ENCODE measurements at regions not wholly inside any gene's neighbourhood (a gene's known extent, or its start where the extent isn't known, plus 50 kb on each side); places are given as distances from the start of the nearest gene placed in this dataset.
"Not testable (repeated sequence)": the region's sequence is repeated elsewhere in the genome, so short reads cannot be mapped to it uniquely, and the experiment has no call there.

GRCh38 chr9:7309051-7309450, 490.5 kb downstream of the DMAC1 start:
- DNase-seq (ENCODE audit: low read depth in 1 of 2, low spot score in 1 of 2) = not testable (repeated sequence)

GRCh38 chr9:7305677-7306076, 493.9 kb downstream of the DMAC1 start:
- DNase-seq (ENCODE audit: low read depth in 1 of 2, low spot score in 1 of 2) = no peak

- no peak for DNase-seq (ENCODE audit: low read depth in 1 of 2, low spot score in 1 of 2)
Measured at GRCh38 chr9:7304627-7304995, 495.0 kb downstream of the DMAC1 start.

GRCh38 chr9:7303907-7304626, 495.5 kb downstream of the DMAC1 start:
- no peak for DNase-seq (ENCODE audit: low read depth in 1 of 2, low spot score in 1 of 2)

GRCh38 chr9:7300484-7300883, 499.1 kb downstream of the DMAC1 start:
- no peak for DNase-seq (ENCODE audit: low read depth in 1 of 2, low spot score in 1 of 2)

- no peak for DNase-seq (ENCODE audit: low read depth in 1 of 2, low spot score in 1 of 2)
Measured at GRCh38 chr9:7298123-7298522, 501.5 kb downstream of the DMAC1 start.

GRCh38 chr9:7297521-7297920, 502.1 kb downstream of the DMAC1 start:
- DNase-seq (ENCODE audit: low read depth in 1 of 2, low spot score in 1 of 2) = no peak

GRCh38 chr9:7293091-7293490, 506.5 kb downstream of the DMAC1 start:
- no peak for DNase-seq (ENCODE audit: low read depth in 1 of 2, low spot score in 1 of 2)

GRCh38 chr9:7289773-7290172, 509.8 kb downstream of the DMAC1 start:
- no peak for DNase-seq (ENCODE audit: low read depth in 1 of 2, low spot score in 1 of 2)

- DNase-seq (ENCODE audit: low read depth in 1 of 2, low spot score in 1 of 2) = no peak
Measured at GRCh38 chr9:7287986-7288385, 511.6 kb downstream of the DMAC1 start.

GRCh38 chr9:7287065-7287464, 512.5 kb downstream of the DMAC1 start:
- no peak for DNase-seq (ENCODE audit: low read depth in 1 of 2, low spot score in 1 of 2)

GRCh38 chr9:7286101-7286500, 513.5 kb downstream of the DMAC1 start:
- no peak for DNase-seq (ENCODE audit: low read depth in 1 of 2, low spot score in 1 of 2)

GRCh38 chr9:7285199-7285598, 514.4 kb downstream of the DMAC1 start:
- no peak for DNase-seq (ENCODE audit: low read depth in 1 of 2, low spot score in 1 of 2)

GRCh38 chr9:7284517-7284916, 515.1 kb downstream of the DMAC1 start:
- no peak for DNase-seq (ENCODE audit: low read depth in 1 of 2, low spot score in 1 of 2)

GRCh38 chr9:7284117-7284516, 515.5 kb downstream of the DMAC1 start:
- DNase-seq (ENCODE audit: low read depth in 1 of 2, low spot score in 1 of 2) = no peak

- no peak for DNase-seq (ENCODE audit: low read depth in 1 of 2, low spot score in 1 of 2)
Measured at GRCh38 chr9:7273575-7273974, 515.8 kb downstream of the KDM4C start.

GRCh38 chr9:7266911-7267595, 509.3 kb downstream of the KDM4C start:
- no peak for DNase-seq (ENCODE audit: low read depth in 1 of 2, low spot score in 1 of 2)

- DNase-seq (ENCODE audit: low read depth in 1 of 2, low spot score in 1 of 2) = no peak
Measured at GRCh38 chr9:7265181-7265580, 507.4 kb downstream of the KDM4C start.

GRCh38 chr9:7259544-7260241, 501.9 kb downstream of the KDM4C start:
- DNase-seq (ENCODE audit: low read depth in 1 of 2, low spot score in 1 of 2) = no peak

- DNase-seq (ENCODE audit: low read depth in 1 of 2, low spot score in 1 of 2) = no peak
Measured at GRCh38 chr9:7258688-7259396, 501.1 kb downstream of the KDM4C start.

- no peak for DNase-seq (ENCODE audit: low read depth in 1 of 2, low spot score in 1 of 2)
Measured at GRCh38 chr9:7246917-7247522, 489.2 kb downstream of the KDM4C start.

Measured in stimulated activated CD4-positive, alpha-beta T cell treated with anti-CD3 and anti-CD28 coated beads, Interleukin-15, amount 100 ng/mL, for 1 hour (primary cell).